Transverse colon (tissue), 4 donors: ENCODE measurements at regions not wholly inside any gene's neighbourhood (a gene's known extent, or its start where the extent isn't known, plus 50 kb on each side); places are given as distances from the start of the nearest gene placed in this dataset.

Source experiments
- DNase-seq: peaks from one replicate; pipeline ENCODE4 v3.0.0-alpha.2; 2019
- H3K27ac ChIP-seq, 4 donors: fragments of 200-600 bp; sonication (generic); 2 replicates each; pipeline ENCODE4 v1.5.1; 2016 to 2018; ENCODE audit warnings: inconsistent platforms in 4 of 4
- H3K27me3 ChIP-seq: fragments of 200-600 bp; sonication (generic); 2 replicates; pipeline ENCODE4 v1.5.1; 2017; ENCODE audit warnings: inconsistent platforms
- H3K36me3 ChIP-seq, 4 donors: fragments of 200-600 bp; sonication (generic); 2 replicates each; pipeline ENCODE4 v1.5.1; 2017 to 2019; ENCODE audit warnings: inconsistent platforms in 4 of 4
- H3K4me1 ChIP-seq, 4 donors: fragments of 200-600 bp; sonication (generic); 2 replicates each; pipeline ENCODE4 v1.5.1; 2017 to 2020; ENCODE audit warnings: inconsistent platforms in 4 of 4
- H3K4me3 ChIP-seq, 4 donors: fragments of 200-600 bp; sonication (generic); 1 replicate in 1 of 4; 2 replicates in 3 of 4; pipeline versions ENCODE4 v1.5.1 to v1.6.1; 2017 to 2019; ENCODE audit warnings: inconsistent platforms in 4 of 4
- H3K9me3 ChIP-seq, 2 donors: fragments of 200-600 bp; sonication (generic); 2 replicates each; pipeline ENCODE4 v1.5.1; 2017 to 2019; ENCODE audit warnings: inconsistent platforms in 2 of 2
- EP300 ChIP-seq: sonication (generic); formaldehyde crosslinking; IDR thresholded peaks from one replicate; pipeline ENCODE4 v1.6.1; 2017; ENCODE audit warnings: antibody characterized with exemption, low read depth
- POLR2A ChIP-seq: fragments of 450-650 bp; IDR thresholded peaks from one replicate; pipeline ENCODE4 v1.6.1; 2016; ENCODE audit warnings: antibody characterized with exemption, mild to moderate bottlenecking, moderate library complexity
- POLR2AphosphoS5 ChIP-seq, 3 donors: sonication (generic); formaldehyde crosslinking; IDR thresholded peaks; one replicate each; pipeline ENCODE4 v1.6.1; 2016; ENCODE audit warnings: antibody characterized with exemption in 3 of 3
- WGBS, 2 donors: methylation state at CpG; one replicate each; pipeline ENCODE4 v1.1.5; 2018; ENCODE audit warnings: low coverage in 1 of 2; 5-methylcytosine and 5-hydroxymethylcytosine counted together
- in situ Hi-C, 4 donors: fragments of 200-750 bp; cut with MboI; loops; one replicate each; pipeline versions ENCODE4 v1.15.0 to v1.15.1; 2017; ENCODE audit warnings: low sequenced_read_pairs in 3 of 4, low pct_ligation_motif_present in 1 of 4, low pct_unique_long_range_greater_than_20kb in 1 of 4
- intact Hi-C: fragments of 100-400 bp; cut with DNase I; formaldehyde crosslinking; loops from one replicate; pipeline ENCODE4 v1.15.1; 2023; ENCODE audit warnings: low total_unique reads
- TF ChIP-seq, protein P1 (sequence below), 5 experiments: fragments of 200-600 bp in 3 of 5; fragments of 450-650 bp in 2 of 5; sonication (generic) in 3 of 5; IDR thresholded peaks; 1 replicate in 2 of 5; 2 replicates in 3 of 5; pipeline ENCODE4 v1.5.1; 2016 to 2017; ENCODE audit warnings: antibody characterized with exemption in 5 of 5, inconsistent platforms in 3 of 5, mild to moderate bottlenecking in 2 of 5, moderate library complexity in 1 of 5

DNA sequence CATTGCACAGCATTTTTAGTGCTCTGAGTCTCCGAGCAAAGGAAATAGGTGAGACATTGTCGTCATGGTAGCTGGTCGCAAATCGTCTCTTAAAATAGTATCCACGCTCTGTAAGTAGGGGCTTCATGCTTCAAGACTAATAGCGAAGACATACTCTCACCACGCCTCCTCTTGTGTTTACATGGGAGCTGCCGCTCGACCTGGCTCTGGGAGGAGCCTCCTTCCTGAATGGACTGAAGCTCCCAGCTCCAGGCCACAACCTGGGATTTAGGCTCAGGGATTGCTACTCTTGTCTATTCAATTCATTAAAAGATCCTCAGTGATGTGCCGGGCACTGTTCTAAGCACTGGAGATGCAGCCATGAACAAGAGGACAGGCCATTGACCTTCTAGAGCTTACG, 196.1 kb upstream of the GALNT17 start:
- intact Hi-C loops (no loop called here), in situ Hi-C loops (no loop called here)
- no peaks in the 10 kb centered on the region for H3K9me3 ChIP-seq
- H3K4me3 ChIP-seq = no peak overlapping the region
- H3K27ac ChIP-seq = no peak overlapping the region
- TF ChIP-seq EP300 = no peak
- no peak for DNase-seq
- WGBS, 2 donors = 53 to 74% methylated on average over 2 to 11 of the region's 11 CpGs
- no peaks in the 10 kb centered on the region for H3K36me3 ChIP-seq
- H3K27me3 ChIP-seq = no peaks in the 10 kb centered on the region
- no peaks in the 10 kb centered on the region for H3K4me1 ChIP-seq

DNA sequence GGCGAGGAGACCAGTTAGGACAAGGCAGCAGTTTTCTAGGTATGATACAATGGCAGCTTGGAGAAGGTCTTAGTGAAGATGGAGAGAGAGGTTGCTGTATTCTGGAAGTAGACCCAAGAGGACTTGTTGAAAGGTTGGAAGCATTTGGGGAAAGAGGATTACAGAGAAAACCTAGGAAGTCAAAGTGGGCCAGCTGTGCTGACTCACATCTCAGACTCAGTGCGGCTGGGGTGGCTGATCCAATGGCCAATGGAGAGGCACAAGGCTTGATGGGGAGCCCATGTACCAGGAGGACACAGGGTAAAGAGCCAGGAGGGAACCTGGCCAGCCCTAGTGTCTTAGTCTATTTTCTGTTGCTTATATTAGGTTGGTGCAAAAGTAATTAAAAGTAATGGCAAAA, 194.5 kb upstream of the GALNT17 start:
- 80 to 91% methylated on average over 1 to 2 of the region's 2 CpGs for WGBS, 2 donors
- no peak for DNase-seq
- Histone ChIP-seq H3K36me3 (no peaks in the 10 kb centered on the region), H3K4me1 (no peaks in the 10 kb centered on the region), H3K27me3 (no peaks in the 10 kb centered on the region), H3K9me3 (no peaks in the 10 kb centered on the region), H3K27ac (no peak overlapping the region), H3K4me3 (no peak overlapping the region)
- no peak for TF ChIP-seq POLR2AphosphoS5 (IDR thresholded peaks at IDR 0.05)
- TF ChIP-seq, protein P1, sequence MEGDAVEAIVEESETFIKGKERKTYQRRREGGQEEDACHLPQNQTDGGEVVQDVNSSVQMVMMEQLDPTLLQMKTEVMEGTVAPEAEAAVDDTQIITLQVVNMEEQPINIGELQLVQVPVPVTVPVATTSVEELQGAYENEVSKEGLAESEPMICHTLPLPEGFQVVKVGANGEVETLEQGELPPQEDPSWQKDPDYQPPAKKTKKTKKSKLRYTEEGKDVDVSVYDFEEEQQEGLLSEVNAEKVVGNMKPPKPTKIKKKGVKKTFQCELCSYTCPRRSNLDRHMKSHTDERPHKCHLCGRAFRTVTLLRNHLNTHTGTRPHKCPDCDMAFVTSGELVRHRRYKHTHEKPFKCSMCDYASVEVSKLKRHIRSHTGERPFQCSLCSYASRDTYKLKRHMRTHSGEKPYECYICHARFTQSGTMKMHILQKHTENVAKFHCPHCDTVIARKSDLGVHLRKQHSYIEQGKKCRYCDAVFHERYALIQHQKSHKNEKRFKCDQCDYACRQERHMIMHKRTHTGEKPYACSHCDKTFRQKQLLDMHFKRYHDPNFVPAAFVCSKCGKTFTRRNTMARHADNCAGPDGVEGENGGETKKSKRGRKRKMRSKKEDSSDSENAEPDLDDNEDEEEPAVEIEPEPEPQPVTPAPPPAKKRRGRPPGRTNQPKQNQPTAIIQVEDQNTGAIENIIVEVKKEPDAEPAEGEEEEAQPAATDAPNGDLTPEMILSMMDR (IDR thresholded peaks at IDR 0.05) = no peak
- no peak for TF ChIP-seq EP300
- TF ChIP-seq POLR2A = no peak
- intact Hi-C loops = no loop called here
- in situ Hi-C loops = no loop called here

DNA sequence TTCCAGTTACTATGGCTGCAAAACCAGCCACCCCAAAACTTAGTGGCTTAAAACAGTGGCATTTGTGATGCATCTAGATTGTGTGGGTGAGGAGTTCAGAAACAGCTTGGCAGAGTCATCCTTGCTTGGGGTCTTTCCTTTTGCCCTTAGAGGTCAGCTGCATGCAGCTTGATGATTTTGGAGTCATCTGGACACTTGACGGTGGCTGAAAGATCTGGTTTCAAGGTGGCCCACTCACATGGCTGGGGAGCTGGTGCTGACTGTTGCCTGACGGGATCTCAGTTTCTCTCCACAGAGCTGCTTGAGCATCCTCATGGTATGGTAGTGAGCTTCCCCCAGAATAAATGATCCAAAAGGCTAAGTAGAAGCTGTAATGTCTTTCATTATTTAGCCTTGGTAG, 191.3 kb upstream of the GALNT17 start:
- in situ Hi-C loops = no loop called here
- intact Hi-C loops = no loop called here
- Histone ChIP-seq H3K27ac (no peak overlapping the region), H3K36me3 (no peaks in the 10 kb centered on the region), H3K27me3 (no peaks in the 10 kb centered on the region), H3K4me1 (no peaks in the 10 kb centered on the region), H3K9me3 (no peaks in the 10 kb centered on the region), H3K4me3 (no peak overlapping the region)
- 100% methylated on average over 2 of the region's 2 CpGs; no CpG with 5 or more reads in 1 of the 2 donors for WGBS, 2 donors
- DNase-seq = no peak
- TF ChIP-seq EP300 (no peak), POLR2AphosphoS5 (IDR thresholded peaks at IDR 0.05) (no peak), POLR2A (no peak)
- TF ChIP-seq, protein P1 (IDR thresholded peaks at IDR 0.05) = no peak

DNA sequence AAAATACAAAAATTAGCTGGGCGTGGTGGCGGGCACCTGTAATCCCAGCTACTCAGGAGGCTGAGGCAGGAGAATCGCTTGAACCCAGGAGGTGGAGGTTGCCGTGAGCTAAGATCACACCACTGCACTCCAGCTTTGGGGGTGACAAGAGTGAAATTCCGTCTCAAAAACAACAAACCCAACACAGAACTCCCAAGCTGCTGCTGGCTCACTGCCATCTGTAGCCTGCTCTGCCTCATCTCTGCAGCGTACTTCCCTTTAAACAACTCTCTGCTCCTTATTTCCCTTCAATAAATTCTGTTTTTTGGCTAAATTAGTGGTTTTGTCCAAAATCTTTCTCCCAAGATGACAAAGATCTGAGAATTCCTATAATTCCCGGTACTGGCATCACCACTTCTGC, 189.2 kb upstream of the GALNT17 start:
- no peak for TF ChIP-seq EP300
- TF ChIP-seq, protein P1 (IDR thresholded peaks at IDR 0.05) = no peak
- no peak for TF ChIP-seq POLR2AphosphoS5 (IDR thresholded peaks at IDR 0.05)
- no peak for TF ChIP-seq POLR2A
- H3K27me3 ChIP-seq = no peaks in the 10 kb centered on the region
- in situ Hi-C loops = no loop called here
- 83% methylated on average over 7 of the region's 7 CpGs; no CpG with 5 or more reads in 1 of the 2 donors for WGBS, 2 donors
- H3K27ac ChIP-seq = no peak overlapping the region
- DNase-seq = no peak
- no peaks in the 10 kb centered on the region for H3K9me3 ChIP-seq
- H3K4me1 ChIP-seq = no peaks in the 10 kb centered on the region
- H3K4me3 ChIP-seq = no peak overlapping the region
- intact Hi-C loops = no loop called here
- no peaks in the 10 kb centered on the region for H3K36me3 ChIP-seq

DNA sequence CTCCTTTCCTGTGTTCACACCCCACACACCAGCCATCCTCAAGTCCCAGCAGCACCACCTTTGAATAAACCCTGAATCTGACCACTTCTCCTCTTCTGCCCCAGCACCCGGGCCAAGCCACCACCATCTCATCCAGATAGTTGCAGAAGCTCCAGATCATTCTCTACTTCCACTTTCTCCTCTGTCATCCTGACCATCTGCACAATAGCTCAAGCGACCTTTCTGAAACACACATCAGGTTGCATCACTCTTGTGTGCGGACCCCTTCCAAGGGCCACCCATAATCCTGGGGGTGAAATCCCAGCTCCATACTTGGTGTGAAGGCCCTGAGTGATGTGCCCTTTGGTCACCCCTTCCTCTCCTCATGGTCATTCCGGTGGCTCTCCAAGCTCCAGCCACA, 187.4 kb upstream of the GALNT17 start:
- H3K27ac ChIP-seq = no peak overlapping the region
- in situ Hi-C loops (no loop called here), intact Hi-C loops (no loop called here)
- WGBS, 2 donors = 83 to 90% methylated on average over 1 to 4 of the region's 4 CpGs
- no peaks in the 10 kb centered on the region for H3K27me3 ChIP-seq
- H3K36me3 ChIP-seq = no peaks in the 10 kb centered on the region
- TF ChIP-seq, protein P1 (IDR thresholded peaks at IDR 0.05) = no peak
- no peak for TF ChIP-seq EP300
- no peak for TF ChIP-seq POLR2A
- TF ChIP-seq POLR2AphosphoS5 (IDR thresholded peaks at IDR 0.05) = no peak
- no peak overlapping the region for H3K4me3 ChIP-seq
- H3K9me3 ChIP-seq = no peaks in the 10 kb centered on the region
- no peak for DNase-seq
- no peaks in the 10 kb centered on the region for H3K4me1 ChIP-seq
